AG04450 (cell line): ENCODE measurements at regions not wholly inside any gene's neighbourhood (a gene's known extent, or its start where the extent isn't known, plus 50 kb on each side); places are given as distances from the start of the nearest gene placed in this dataset.

Source experiments
- CTCF ChIA-PET: fragments of 300-600, 350-600 bp; formaldehyde crosslinking; extraction: SDS; loops from one replicate; lab custom pipeline; 2022; ENCODE audit warnings: antibody characterized with exemption, inconsistent platforms; lab: Charles Lee
- POLR2A ChIA-PET: fragments of 350-600 bp; formaldehyde crosslinking; extraction: SDS; loops from one replicate; lab custom pipeline; 2021; ENCODE audit warnings: antibody characterized with exemption, inconsistent platforms; lab: Yijun Ruan, JAX
- DNase-seq: peaks from one replicate; pipeline ENCODE4 v3.0.0-alpha.2; 2011; ENCODE audit warnings: low read depth, low spot score
- H3K27ac ChIP-seq: one replicate; pipeline ENCODE4 v1.5.1; 2012; ENCODE audit warnings: low read depth, low read length, control low read depth
- H3K27me3 ChIP-seq: one replicate; pipeline ENCODE4 v1.6.0; 2012; ENCODE audit warnings: low read length; ENCODE audit not compliant: control insufficient read depth, insufficient read depth
- H3K4me3 ChIP-seq: 2 replicates; pipeline ENCODE4 v1.5.1; 2011; ENCODE audit warnings: mild to moderate bottlenecking, low read depth, low read length, control low read depth
- H3K9me3 ChIP-seq: 2 replicates; pipeline ENCODE4 v1.5.1; 2012; ENCODE audit warnings: low read length; ENCODE audit not compliant: control insufficient read depth, insufficient read depth
- CTCF ChIP-seq: IDR thresholded peaks from 2 replicates; pipeline ENCODE4 v1.5.1; 2011; ENCODE audit warnings: low read depth, low read length, control low read depth, inconsistent platforms

GRCh38 chr15:50840520-50840919 lies 68.0 kb upstream of the AP4E1 start:
- DNase-seq: no peak
- CTCF ChIA-PET: no interaction called here
- Histone ChIP-seq H3K27ac (no peak overlapping the region), H3K27me3 (no peaks in the 10 kb centered on the region), H3K9me3 (no peaks in the 10 kb centered on the region), H3K4me3 (no peak overlapping the region)
- POLR2A ChIA-PET: no interaction called here
- TF ChIP-seq CTCF: no peak

- no peak for DNase-seq
- H3K27me3 ChIP-seq: no peaks in the 10 kb centered on the region
- TF ChIP-seq CTCF: no peak
- ChIA-PET POLR2A (no interaction called here), CTCF (interaction anchor here (0.6 kb wide), 1 partner anchor 592 kb away, joined by 3 read pairs; no protein-coding TSS in a partner anchor)
- H3K27ac ChIP-seq: no peak overlapping the region
- no peaks in the 10 kb centered on the region for H3K9me3 ChIP-seq
- no peak overlapping the region for H3K4me3 ChIP-seq
Measured at GRCh38 chr15:50837256-50837770, 71.2 kb upstream of the AP4E1 start.

- H3K27me3 ChIP-seq: peaks cover 4% of the 10 kb centered on the region
- no peaks in the 10 kb centered on the region for H3K9me3 ChIP-seq
- POLR2A ChIA-PET: no interaction called here
- TF ChIP-seq CTCF: no peak
- H3K27ac ChIP-seq: no peak overlapping the region
- H3K4me3 ChIP-seq: no peak overlapping the region
- no peak for DNase-seq
- CTCF ChIA-PET: interaction anchor here (0.6 kb wide), 1 partner anchor 164 kb away, joined by 7 read pairs; no protein-coding TSS in a partner anchor
Measured at GRCh38 chr15:50830477-50831354, 65.2 kb upstream of the SPPL2A start.

- Histone ChIP-seq H3K27ac (no peak overlapping the region), H3K4me3 (no peak overlapping the region), H3K27me3 (peaks cover 4% of the 10 kb centered on the region), H3K9me3 (no peaks in the 10 kb centered on the region)
- DNase-seq: peak; percentile 21
- POLR2A ChIA-PET: interaction anchor here (0.8 kb wide), 1 partner anchor 143 kb away, joined by 3 read pairs; the partner anchor contains the start of gene TRPM7
- no peak for TF ChIP-seq CTCF
- CTCF ChIA-PET: interaction anchor here (0.8 kb wide), 1 partner anchor 21 kb away, joined by 4 read pairs; no protein-coding TSS in a partner anchor
Measured at GRCh38 chr15:50828610-50829206, 63.2 kb upstream of the SPPL2A start.

GRCh38 chr15:50825946-50826345 lies 60.4 kb upstream of the SPPL2A start:
- Histone ChIP-seq H3K4me3 (no peak overlapping the region), H3K27me3 (peaks cover 7% of the 10 kb centered on the region), H3K9me3 (no peaks in the 10 kb centered on the region), H3K27ac (no peak overlapping the region)
- no peak for DNase-seq
- CTCF ChIA-PET: no interaction called here
- POLR2A ChIA-PET: no interaction called here
- no peak for TF ChIP-seq CTCF
